Embryonic facial prominence (tissue), 1 donor: ENCODE measurements at regions not wholly inside any gene's neighbourhood (a gene's known extent, or its start where the extent isn't known, plus 50 kb on each side); places are given as distances from the start of the nearest gene placed in this dataset.

Source experiments
- DNase-seq: peaks from one replicate; pipeline ENCODE4 v3.0.0-alpha.2; 2016; ENCODE audit errors: extremely low spot score

GRCh38 chr11:123303924-123304323 is 108.9 kb upstream of the CLMP start:
- DNase-seq: no peak

DNA sequence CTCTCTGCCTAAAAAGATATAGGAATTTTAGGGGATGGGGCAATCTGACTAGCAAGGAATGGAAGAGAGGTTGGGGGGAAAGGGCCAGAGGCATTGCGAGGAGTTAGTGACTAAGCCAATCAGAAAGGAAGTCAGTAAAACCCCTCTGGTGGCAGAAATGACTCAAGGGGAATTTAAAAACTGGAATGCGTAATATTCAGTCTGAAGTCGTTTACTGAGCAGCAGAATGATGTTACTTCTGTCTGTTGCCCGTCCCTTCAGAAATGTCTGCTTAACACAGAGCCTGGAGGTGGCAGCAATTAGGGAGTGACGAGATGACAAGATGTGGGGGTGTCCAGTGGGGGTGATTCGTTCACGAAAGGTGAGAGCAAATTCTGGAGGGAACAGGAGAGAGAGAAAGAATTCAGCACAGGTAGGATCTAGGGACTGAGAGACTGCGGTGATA is 107.7 kb upstream of the CLMP start:
- no peak for DNase-seq

GRCh38 chr11:123301696-123302400 is 106.8 kb upstream of the CLMP start:
- no peak for DNase-seq

- DNase-seq: no peak
Observed at GRCh38 chr11:123301013-123301591, 106.1 kb upstream of the CLMP start.

- no peak for DNase-seq
Observed at GRCh38 chr11:123299721-123300120, 104.7 kb upstream of the CLMP start.

GRCh38 chr11:123298488-123299447 is 103.7 kb upstream of the CLMP start:
- no peak for DNase-seq

DNA sequence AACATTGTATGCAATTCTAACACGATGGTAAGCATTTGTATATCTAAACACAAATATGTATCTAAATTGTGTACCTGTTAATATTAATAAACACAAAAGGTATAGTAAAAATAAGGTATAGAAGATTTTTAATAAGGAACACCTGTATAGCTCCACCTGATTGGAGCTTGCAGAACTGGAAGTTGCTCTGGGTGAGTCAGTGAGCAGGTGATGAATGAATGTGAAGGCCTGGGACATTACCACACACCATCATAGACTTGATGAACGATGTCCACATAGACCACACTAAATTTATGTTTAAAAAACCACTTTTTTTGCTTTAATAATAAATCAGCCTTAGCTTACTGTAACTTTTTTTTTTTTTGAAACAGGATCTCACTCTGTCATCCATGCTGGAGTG is 97.6 kb upstream of the CLMP start:
- DNase-seq: no peak

DNA sequence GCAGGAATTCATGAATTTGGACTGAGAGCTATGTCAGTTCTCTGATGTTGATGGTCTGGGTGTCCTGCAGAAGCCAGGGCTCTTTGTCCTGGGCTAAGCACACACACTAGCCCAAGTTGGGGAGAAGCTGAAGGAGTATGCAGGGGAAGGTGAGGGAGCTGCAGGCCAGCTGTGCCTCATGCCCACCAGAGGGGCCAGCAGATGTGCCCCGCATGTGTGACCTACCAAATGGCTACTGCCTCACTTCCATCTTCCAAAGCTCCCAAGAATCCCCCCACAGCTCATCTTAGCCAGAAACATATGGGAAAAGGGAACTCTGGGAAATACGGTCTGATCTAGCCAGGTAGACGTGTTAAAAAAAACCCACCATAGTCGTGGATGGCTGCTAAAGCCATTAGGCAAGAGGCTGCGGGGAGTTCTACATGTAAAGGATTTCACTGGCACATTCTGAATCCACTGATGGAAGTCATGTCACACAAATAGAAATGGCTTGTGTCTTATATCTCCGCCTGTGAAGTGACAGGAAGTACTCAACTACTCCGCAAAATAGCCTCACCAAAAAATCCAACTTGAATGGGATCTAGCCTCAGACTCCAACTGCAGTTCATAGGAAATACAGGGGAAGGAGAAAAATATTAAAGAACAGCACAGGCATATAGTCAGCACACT is 96.3 kb upstream of the CLMP start:
- DNase-seq: no peak

- DNase-seq: no peak
Observed at GRCh38 chr11:123286761-123287160, 91.7 kb upstream of the CLMP start.

GRCh38 chr11:123286255-123286654 is 91.2 kb upstream of the CLMP start:
- no peak for DNase-seq

- DNase-seq: no peak
Observed at GRCh38 chr11:123284454-123284853, 89.4 kb upstream of the CLMP start.

DNA sequence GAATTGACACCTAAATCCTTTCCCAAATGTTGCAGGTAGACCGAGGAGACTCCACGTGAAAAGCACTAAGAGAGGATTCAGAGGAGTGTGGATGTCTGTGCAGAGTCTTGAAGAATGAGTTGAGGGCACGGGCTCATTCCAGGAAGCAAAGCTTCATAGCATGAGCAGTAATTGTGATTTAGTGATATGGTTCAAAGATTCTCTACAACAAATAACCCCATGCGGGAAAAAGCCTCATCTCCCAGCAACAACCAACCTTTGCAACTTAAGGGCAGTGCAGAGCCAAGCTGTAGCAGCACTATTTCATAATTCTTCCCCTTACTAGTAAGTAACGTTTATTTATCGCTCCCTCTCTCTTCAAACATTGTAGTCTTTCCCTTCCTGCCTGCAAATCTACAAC is 87.5 kb upstream of the CLMP start:
- no peak for DNase-seq

DNA sequence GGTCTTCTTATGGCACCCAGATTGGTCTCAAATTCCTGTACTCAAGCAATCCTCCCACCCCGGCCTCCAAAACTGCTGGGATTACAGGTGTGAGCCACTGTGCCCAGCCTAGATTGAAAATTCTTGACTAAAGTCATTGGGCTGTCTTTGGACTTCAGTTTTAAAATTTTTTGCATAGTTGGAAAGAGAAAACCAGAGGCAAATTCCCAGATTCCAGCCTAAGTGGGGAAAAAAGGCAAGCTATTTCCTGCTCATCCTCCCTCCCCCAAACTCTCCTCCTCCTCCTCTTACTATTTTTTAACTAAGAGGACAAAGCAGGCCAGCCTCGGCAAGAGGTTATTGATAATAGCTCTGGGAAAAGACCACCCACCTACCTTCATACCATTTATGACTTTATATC is 78.6 kb upstream of the CLMP start:
- DNase-seq: no peak

GRCh38 chr11:123272565-123272964 is 77.5 kb upstream of the CLMP start:
- no peak for DNase-seq

DNA sequence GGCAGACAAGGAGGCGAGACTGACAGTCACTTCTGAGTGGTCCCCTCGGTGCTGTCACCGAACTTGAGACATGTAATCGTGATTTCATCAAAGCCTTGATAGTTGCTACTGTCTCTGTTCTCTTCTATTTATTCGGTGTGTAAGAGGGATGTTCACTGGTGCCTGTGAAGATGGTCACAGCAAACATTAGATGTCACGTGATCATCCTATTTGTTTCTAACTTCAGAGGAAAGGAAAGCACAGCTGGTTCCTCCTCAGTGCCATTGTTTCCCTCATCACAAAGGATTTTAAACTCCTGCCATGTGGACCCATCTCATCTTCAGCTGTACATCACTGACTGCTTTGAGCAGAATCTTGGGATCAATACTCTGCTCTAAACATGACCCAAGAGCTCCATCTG is 73.1 kb upstream of the CLMP start:
- DNase-seq: no peak

GRCh38 chr11:123265951-123266350 is 70.9 kb upstream of the CLMP start:
- no peak for DNase-seq

DNA sequence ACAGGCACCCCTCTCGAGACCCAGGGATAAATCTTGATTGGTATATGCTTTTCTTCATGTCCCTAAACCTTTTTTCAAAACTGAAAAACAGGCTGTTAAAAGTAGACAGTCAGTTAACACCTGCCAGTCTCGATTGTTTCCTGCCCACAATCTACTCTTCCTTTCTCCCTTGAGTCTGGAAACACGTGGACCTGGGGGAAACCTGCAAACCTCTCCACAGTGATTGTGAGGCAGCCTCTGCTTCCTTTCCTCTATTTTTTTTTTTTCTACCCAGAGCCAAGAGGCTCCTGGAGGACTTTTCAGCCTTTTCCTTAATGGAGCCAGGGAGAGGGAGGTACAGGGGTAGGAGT is 69.4 kb upstream of the CLMP start:
- DNase-seq: no peak

DNA sequence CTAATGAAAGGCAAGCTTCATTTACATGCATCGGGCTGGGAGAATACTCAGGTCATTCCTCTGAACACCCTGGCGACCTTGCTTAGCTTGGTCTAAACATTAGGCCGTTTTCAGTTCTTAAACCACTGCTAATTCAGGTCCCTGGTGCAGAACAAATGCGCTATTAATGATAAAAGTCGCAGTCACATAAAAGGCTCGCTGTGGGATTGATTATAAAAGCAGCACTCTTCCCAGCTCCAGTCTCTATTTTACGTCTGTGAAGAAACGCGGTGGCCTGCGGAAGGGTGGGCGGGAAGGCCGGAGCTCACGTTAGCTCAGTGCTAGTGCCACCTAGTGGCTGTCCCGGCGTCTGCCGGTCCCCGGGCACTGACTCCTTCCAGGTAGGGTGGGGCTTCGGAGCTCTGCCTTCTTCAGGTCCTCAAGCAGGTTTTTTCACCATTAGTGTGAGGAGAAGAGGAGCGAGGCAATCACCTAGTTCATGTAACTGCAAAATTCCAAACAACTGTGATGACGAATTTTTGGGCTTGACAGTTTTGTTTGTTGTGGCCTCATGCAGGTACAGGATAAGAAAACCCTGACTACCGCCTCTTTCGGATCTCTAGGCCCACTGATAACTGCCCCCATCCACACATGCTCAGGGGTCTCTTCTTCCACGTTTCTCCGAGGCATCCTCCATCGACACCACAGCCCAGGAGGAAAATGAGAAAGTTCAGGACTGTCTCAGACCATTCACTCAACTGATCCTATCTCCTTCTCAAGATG is 66.5 kb upstream of the CLMP start:
- peak; percentile 56 for DNase-seq

DNA sequence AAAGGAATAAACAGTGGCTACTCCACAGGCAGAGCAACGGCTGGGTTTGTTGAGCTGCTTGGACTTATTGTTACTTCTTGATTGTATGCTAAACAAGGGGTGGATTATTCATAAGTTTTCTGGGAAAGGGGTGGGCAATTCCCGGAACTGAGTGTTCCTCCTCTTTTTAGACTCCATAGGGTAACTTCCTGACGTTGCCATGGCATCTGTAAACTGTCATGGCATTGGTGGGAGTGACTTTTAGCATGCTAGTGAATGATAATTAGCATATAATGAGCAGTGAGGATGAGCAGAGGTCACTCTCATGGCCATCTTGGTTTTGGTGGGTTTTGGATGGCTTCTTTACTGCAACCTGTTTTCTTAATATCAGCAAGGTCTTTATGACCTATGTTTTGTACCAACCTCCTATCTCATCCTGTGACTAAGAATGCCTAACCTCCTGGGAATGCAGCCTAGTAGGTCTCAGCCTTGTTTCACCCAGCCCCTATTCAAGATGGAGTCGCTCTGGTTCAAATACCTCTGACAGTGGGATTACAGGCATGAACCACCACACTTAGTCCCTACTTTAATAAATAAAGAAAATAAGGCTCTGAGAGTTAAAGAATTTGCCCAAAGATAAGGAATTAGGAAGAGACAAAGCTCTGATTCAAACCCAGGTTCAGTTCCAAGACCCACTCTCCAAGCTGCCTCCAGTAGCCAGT is 65.6 kb upstream of the CLMP start:
- no peak for DNase-seq

DNA sequence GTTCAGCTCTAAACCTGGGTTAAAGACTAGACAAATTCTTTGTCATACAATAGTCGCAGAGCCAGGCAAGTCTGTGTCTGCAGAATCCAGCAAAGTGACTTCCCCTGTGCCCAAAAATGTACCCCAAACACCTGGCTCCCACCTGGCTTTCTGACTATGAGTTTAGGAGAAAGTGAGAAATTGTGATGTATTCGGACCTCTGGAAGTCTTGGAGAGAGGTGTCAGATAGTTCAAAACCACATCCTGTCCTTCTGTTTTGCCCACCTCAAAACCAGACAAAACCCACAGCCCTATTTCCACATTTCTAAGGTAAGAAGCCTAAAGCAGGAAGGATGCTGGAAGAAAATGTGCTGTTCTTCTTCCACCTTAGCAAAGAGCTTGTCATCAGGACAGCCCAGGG is 63.8 kb upstream of the CLMP start:
- DNase-seq: no peak

- no peak for DNase-seq
Observed at GRCh38 chr11:123257370-123257769, 62.3 kb upstream of the CLMP start.
